COR-L47 (cell line): ENCODE measurements at regions not wholly inside any gene's neighbourhood (a gene's known extent, or its start where the extent isn't known, plus 50 kb on each side); places are given as distances from the start of the nearest gene placed in this dataset.
A peak's percentile ranks its signal among the peaks of the same experiment; 100 is the strongest.

ENCODE experiments used
- DNase-seq: peaks from one replicate; lab custom pipeline; 2025; lab: John Stamatoyannopoulos, UW

DNA sequence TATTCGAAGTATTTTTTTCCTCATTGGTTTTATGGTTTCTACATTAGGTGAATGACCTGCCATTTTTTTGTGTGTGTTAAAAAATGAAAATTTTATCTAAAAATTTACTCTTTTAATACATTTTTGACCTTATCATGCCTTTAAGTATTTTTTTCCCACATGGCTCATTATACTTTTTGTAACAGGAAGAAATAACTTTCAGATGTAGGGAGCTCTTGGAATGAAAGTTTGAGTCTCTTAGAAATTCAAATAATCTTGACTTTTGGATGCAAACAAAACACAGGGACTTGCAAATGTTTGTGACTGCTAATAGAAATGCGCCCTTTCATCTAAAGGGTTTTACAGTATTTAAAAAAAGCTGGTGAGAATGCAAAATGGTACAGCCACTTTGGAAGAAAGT lies 457.9 kb downstream of the KLF5 start:
- DNase-seq = no peak

DNA sequence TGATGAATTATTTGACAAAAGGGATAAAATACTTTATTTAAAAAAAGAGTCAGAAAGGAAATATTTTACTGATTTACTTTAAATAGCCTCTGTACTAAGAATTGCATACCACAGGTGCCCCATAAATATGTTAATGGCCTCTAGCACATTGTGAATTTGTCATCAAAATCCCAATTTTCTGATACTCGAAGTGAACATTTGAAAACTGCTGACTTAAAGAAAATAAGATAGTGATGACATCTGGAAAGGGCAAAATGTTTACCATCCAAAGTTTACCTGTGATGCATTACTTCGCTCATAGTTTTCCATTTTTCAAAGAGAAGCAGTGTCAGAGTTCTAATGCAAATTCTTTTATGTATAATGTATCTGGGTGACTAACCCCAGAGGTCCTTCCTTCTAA lies 455.4 kb downstream of the KLF5 start:
- no peak for DNase-seq

DNA sequence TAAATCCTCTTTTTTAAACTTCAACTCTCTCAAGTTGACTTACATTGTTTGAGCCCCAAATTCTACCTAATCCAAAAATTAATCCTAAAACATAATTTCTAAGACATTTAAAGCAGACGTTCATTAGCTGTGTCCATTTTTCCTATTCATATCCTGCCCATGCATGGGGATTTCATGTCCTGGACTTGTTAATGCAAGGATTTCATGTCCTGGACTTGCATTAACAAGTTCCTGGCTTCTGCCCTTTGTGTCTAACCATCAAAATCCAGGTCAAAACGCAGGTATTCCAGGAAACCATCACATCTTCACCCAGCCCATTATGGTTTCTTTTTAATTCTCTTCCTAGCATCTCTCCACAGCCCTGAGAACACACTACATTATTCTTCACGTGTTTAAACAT lies 454.9 kb downstream of the KLF5 start:
- no peak for DNase-seq

DNA sequence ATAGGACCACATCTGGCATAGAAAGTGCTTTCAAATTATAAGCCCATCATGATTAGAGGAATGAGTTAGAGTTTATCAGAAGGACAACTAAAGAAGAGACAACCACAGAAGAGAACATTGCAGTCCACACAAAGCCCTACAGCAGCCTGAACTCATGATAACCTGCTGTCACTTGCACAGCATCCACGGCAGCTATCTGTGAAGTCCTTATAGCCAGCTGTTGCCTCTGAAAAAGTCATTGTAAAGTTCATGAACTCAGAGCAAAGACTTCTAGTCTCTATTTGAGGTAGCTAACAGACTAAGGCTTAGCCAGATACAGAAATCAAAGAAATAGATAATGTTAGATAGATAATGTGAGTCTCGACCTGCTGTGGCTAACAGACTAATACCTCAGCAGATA lies 450.0 kb downstream of the KLF5 start:
- DNase-seq = no peak

DNA sequence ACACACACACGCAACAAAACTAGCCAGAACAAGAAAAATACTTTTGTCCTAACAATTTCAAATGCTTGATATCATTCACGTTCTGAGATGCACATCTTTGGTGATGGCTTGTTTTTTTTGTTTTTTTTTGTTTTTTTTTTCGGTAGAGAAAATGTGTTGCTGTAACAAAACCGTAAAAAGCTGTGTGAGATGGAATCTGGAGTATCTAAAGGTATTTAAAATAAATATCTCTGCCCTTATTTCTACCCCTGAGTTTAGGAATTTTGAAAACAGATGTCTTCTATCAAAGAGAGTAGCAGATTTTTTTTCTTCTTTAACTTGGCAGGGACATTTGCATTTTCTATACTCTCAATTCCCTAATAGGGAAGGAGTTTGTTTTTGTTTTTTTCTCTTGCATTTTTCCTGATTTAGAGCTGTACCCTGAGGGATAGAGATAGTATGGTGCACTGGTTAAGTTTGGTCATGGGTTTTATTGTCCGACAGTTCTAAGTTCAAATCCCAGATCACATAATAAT lies 446.6 kb downstream of the KLF5 start:
- no peak for DNase-seq

DNA sequence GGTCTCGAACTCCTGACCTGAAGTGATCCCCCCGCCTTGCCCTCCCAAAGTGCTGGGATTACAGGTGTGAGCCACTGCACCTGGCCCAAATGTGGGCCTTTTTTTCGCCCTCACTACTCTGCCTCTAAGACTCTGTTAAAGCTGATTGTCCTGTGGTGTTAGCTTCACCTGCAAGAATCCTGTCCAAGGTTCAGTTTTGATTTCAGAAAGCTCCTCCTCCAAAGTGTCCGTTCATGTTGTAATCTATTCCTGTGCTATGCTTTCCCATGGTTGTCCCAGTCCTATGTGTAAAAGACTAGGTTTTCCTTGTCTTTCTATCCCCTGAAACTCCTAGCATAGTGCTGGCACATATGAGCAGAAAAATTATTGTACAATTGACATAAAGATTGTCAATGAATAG lies 440.9 kb downstream of the KLF5 start:
- DNase-seq = no peak

DNA sequence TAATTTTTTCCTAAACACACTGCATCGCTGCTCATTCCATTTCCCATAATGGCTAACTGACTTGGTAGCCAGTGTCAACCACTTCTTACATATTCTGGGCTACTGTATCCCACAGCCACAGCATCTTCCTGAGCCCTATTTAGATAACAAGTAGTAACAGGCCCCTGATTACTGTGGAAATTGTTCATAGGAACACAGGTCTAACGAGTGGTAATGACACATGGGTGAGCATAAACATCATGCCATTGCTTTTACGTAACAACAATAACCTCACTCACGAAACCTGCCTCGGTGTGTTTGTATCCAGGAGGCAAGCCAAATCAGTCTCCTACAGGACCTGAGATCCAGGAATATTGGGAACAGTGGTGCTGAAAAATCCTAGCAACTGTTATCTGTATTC lies 438.6 kb downstream of the KLF5 start:
- DNase-seq = no peak

DNA sequence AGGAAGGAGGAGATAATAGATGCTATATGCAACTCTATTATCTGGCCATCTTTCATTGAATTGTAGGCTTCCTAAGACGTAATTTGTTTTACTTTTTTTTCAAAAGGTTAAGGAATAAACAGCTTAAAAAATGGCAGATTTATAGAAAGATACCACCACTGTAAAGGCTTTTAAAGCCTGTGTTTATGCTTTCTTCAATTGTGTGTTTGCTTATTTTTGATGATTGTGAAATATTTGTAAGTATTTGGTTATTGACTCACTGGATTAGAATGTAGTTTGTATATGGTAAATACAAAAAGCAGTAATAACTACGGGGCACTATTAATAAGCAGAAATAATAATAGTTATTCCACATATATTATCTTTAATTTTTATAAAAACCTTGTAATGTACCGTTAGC lies 437.9 kb downstream of the KLF5 start:
- no peak for DNase-seq

DNA sequence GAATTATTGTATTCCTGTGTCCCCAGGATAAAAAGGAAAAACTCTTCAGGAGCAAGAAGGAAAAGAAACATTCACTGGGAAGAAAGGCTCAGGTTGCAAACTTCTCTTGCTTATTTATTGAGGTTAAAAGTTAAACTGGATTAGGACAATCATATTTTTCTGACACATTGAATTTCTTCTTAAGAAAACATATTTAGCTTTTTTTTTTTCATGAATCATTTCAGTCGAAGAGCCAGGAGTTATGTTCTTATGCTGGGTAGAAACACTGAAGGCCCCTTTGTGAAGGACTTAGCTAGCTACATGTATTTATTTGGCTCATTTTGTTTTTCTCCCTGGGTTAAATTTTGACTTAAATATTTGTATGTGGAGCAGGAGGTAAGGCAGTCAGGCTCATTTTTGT lies 434.0 kb downstream of the KLF5 start:
- DNase-seq = no peak

DNA sequence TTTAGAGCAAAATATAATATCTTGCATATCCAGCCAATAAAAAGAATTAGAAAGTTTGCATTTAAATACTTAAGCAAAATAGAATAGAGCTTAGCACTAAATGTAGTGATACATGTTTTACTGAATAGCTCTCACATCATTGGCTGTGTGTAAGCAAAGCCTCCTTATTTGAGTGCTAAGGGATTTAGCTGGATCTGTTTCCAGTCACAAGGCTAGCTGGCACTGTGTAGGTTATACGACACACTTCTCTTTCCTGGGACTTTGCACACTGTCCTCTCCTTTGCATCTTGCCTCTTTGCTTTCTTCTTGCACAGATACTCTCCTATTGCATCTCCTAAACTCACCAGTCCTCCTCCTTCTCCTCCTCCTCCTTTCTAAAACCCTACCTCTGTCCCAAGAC lies 423.8 kb downstream of the KLF5 start:
- no peak for DNase-seq

DNA sequence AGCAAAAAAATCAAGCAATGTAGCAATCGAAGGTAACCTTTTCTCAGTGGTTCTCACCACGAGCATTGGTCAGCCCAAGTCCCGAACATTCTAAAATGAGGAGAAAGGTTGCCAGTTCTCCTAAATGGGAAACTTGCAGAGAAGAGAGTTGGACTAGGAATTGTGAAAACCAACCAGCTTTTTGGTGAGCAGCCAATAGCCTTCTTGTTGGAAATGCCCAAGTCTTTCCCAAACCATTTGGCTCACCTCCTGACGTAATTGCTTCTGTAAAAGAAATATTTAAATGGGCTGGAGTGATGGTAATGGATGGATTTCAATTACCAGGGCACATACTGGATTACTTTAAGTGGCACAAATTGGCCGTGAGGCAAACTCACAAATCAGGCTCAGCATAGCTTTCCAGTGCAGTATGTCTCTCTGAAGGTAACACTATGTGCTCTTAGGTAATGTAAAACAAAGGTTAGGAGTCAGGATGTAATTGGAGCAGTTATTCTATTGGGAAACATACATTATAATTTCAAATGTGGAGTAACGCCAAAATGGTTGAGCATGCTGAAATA lies 423.2 kb downstream of the KLF5 start:
- DNase-seq = no peak

DNA sequence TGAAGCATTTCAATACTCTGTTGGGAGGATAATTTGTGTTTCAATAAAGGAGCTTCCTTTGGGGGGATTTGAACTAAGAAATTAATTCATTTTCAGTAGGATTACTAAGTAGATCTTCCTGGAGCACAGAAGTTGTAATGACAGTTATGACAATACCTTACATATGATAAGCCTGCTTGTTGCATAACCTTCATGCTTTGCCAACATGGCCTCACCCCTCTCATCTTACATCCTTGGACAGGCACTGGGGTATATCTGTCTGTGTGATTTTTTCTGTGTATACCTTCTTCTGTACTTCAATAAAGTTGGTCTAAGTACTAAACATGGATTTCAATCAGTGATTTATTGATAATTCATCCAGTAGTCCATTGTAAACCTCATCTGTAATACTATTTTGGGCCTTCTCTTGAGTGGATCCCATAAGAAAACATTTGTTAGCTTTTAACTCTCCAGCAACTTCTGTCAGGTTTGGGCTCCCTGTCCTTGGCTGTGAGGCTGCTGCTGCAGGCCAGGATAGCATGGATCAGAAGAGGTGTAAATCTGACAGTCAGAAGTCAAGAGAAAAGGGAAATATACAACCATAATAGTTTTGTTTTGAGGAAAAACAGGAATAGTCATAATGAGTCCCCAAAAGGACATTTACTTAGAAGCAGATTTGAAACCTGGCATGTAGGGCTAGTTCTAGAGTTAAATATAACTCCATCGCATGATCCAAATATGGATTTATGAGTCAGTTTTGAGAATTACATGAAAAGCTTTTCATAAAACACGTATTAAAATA lies 422.2 kb downstream of the KLF5 start:
- DNase-seq = no peak

DNA sequence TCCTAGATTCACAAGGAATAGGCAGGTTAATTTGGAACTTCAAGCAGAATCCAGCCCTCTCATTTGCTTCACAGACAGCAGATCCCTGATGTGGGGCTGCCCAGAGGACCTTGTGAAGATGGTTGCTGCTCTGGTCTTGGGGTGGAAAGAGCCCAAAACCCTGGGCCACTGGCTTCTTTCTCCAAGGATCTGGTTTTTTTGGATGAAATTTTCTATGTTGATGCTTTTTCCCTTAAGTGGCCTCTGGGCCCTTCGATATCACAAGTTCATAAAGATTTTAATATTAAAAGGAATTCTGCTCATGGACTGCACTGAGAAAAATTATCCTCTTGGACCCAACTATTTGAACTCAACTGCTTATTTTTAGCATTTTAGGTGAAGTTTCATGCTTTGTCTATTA lies 421.1 kb downstream of the KLF5 start:
- no peak for DNase-seq

DNA sequence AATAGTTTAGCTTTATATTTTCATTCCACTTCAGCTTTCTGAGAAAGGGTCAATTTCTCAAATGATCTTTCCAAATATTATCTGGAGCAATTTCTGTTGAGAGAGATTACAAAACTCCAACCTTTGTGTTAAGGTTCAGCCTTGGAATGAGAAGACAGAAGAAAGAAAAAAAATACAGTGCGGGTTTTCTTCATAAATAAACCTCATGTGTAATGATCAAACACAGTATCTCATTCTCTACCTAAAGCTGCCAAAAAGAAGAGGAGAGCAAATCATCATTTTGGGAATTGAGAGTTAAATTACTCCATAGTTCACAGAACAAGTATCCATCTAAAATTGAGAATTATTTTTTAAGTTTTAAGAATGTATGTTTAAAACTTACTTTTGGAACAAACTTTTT lies 420.5 kb downstream of the KLF5 start:
- no peak for DNase-seq

DNA sequence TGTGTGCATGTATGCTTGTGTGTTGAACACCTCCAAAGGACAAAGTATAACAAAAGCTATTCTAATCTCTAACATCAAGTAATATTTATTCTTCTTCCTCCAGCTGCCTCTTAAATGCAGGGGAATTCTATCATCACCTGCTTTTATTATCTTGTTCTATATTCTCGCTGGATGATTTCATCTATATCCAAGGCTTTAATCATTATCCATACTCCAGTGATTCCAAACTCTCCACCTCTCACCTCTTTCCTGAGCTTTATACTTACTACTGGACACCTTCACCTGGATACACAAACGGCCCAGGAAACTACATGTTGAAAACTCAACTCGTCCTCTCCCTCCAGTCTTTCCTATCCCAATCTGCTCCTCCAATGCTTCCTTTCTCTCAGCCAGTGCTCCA lies 418.6 kb downstream of the KLF5 start:
- no peak for DNase-seq

DNA sequence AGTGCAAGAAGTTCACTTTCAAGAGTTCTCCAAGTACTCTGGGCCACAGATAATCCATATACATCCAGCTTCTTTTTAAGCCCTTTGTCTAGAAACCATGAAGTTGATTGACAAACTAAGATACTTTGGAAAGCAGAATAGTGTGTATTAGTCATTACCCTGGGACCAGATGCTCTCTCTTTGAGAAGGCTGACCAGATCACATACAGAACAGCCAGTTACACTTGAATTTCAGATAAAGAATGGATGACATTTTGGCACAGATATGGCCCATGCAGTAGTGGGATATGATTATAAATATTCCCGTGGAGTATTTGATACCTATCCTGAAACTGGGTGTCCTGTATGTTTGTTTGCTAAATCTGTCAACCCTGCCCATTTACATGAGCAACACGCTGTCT lies 414.2 kb downstream of the KLF5 start:
- DNase-seq = no peak

DNA sequence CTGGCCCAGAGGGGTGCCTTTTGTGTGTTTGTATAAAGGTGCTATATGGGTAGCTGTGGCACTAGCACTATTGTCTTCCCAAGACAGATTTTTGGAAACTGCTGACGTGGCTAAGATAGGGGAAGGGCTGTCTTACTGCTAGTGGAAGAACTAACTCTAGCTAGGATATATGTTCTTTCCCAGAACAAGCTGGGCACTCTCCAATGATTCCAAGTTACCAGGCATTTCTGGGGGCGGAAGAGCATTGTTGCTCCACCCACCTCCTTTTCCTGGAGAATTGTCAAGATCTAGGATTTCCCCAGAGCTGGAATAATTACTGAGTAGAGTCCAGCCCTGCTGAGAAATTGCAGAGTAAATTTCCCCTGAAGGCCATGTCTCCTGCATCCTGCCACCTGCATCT lies 408.3 kb downstream of the KLF5 start:
- DNase-seq = peak; percentile 55

DNA sequence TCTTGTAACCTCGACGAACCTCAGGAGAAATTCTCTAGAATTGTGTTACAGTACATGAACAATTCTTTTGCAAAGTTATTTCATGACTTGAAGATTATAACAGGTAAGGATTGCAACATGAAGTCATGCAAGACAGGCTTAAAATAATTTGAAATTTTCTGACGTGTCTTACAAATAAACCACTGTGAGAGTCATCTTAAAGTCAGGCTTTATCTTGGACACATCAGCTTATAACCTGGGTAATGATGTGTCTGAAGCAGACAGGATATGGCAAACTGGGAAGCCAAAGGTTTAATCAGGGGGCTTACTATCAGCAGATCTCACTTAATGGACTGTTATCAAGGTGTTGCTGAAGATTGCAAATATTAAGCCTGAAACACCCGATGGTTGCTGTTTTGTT lies 407.8 kb downstream of the KLF5 start:
- no peak for DNase-seq

DNA sequence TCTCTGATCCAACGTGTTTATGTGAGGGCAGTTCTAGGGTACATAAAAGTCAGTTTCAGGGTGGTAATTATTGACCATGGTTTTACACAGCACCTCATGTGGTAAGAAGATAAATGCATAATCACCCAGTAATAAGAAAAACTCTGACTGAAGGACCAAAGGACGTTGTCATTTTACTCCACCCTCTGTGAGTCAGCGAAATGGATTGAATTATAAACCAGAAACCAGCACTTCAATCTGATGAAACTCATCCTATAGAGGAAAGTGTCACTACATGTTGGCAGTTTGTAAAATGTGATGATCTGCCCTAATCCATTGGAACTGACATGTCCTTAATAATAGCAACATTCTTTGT lies 406.8 kb downstream of the KLF5 start:
- no peak for DNase-seq

DNA sequence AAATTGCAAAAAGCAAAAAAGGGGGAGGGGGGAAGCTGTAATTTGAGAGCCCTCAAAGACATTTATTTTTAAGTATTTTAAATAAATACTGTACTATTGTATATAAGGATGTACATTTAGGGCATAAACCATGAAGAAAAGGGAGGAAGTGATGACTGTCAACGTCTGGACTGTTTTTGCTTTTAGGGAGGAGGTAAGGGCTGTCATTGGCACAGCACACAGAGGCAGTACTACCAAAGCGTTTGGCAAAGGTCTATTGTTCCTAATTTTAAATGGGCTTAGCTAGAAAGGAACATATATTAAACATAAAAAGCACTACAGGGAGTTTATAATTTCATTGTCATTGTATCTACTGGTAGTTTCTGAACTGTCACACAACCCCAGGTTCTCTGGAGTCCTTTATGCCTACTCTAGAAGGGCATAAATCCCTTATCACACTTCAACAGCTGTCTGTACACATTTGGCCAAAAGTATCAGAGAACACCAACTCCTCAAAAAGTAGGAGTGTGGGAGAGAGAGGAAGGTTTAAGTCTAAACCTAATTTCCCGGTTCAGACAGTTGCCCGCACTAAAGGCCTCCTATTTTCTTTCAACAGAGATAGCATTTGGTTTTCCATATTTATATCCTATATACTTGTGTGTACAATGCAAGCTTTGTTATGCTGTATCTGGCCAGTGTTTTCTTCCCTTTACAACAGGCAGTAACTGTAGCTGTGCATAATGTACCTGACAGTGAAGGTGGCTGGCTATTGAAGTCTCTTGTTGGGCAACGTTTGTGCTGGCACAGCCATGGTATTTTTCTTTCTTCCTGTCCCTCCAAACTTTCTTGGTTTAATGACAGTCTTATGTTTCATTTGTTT lies 406.2 kb downstream of the KLF5 start:
- DNase-seq = no peak

DNA sequence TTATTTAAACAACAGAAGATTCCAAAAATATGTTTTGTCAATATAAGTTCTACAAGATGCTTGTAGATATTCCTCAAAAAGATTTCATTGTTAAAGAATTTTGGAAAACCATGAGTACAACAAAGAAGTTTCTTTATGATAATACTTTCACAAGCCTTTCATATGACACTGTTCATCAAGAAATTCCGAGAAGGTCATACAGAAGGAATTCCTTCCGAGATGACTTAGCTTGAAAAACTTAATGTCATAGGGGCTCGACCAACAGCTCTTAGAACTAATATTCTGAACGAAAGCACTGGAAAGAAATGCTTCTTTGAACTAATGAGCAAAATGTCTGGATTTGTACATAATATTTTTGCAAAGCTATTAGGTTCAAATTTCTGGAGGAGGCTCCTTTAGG lies 403.4 kb downstream of the KLF5 start:
- DNase-seq = no peak

DNA sequence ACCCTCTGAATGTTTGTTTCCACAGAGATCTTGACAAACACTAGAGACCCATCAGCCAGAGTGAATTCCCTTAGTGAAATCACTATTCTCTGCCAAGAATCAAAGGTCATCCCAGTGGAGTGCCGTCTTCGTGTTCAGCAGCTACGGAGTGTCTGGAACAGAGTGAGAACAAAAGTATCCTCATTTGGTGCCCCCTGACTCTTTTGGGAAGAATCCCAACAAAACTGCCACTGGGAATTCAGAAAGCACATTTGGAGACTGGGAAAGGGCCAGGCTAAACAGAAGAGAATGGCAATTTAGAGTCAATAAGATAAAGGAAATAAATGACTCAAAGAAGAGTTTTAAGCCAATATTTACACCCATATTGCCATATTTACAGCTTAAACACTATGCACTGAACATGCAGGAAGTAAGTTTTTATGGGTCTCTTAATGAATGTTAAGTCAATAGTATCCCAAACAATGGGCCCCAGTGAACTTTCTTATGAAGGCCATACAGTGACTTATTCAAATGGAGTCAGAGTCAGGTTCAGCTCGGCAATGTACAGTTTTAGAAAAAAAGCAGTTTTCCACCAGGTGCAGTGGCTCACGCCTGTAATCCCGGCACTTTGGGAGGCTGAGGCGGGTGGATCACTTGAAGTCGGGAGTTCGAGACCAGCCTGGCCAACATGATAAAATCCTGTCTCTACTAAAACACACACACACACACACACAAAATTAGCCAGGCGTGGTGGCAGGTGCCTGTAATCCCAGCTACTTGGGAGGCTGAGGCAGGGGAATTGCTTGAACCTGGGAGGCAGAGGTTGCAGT lies 392.6 kb downstream of the KLF5 start:
- DNase-seq = peak; percentile 26
